Uterus (tissue), 2 donors: ENCODE measurements at regions not wholly inside any gene's neighbourhood (a gene's known extent, or its start where the extent isn't known, plus 50 kb on each side); places are given as distances from the start of the nearest gene placed in this dataset.

Experiments
- POLR2A ChIP-seq, 2 donors: fragments of 450-650 bp; IDR thresholded peaks; one replicate each; pipeline ENCODE4 v1.6.1; 2016; ENCODE audit warnings: antibody characterized with exemption in 2 of 2, mild to moderate bottlenecking in 1 of 2, moderate library complexity in 1 of 2
- TF ChIP-seq, protein P1 (sequence below), 4 experiments: fragments of 200-600 bp in 2 of 4; fragments of 450-650 bp in 2 of 4; sonication (generic) in 2 of 4; IDR thresholded peaks; one replicate each; pipeline ENCODE4 v1.5.1; 2016 to 2019; ENCODE audit warnings: antibody characterized with exemption in 4 of 4, mild to moderate bottlenecking in 2 of 4, moderate library complexity in 1 of 4

DNA sequence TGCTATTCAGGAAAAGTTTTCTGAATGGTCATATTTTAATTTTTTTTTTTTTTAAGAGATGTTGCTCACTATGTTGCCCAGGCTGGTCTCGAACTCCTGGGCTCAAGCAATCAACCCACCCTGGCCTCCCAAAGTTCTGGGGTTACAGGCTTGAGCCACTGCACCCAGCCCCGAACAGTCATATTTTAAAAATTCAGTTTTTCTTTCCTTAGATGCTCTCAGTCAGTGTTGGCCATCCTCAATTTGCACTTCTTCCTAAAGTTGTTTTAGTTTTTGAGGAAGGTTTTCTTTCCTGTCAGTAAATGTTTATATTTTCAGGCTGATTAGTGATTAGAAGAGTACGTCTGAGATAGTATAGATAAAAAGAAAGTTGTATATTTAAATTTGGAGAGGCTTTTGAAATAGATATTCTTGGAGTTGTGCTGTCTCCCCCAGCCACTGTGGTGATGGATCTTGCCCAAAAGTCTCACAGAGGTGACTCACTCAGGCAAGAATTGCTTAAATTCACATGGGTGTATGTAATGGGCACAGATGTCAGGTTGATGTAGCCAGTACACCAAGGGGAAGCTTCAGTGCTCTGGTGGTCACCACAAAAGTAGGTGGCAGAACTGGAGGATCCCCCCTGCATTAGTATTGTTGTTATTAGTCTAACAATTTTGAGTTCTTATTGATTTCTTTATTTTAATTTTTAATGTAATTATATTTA, 72.2 kb upstream of the ELOVL6 start:
- TF ChIP-seq, protein P1, sequence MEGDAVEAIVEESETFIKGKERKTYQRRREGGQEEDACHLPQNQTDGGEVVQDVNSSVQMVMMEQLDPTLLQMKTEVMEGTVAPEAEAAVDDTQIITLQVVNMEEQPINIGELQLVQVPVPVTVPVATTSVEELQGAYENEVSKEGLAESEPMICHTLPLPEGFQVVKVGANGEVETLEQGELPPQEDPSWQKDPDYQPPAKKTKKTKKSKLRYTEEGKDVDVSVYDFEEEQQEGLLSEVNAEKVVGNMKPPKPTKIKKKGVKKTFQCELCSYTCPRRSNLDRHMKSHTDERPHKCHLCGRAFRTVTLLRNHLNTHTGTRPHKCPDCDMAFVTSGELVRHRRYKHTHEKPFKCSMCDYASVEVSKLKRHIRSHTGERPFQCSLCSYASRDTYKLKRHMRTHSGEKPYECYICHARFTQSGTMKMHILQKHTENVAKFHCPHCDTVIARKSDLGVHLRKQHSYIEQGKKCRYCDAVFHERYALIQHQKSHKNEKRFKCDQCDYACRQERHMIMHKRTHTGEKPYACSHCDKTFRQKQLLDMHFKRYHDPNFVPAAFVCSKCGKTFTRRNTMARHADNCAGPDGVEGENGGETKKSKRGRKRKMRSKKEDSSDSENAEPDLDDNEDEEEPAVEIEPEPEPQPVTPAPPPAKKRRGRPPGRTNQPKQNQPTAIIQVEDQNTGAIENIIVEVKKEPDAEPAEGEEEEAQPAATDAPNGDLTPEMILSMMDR (IDR thresholded peaks at IDR 0.05), result no peak
- no peak for TF ChIP-seq POLR2A (IDR thresholded peaks at IDR 0.05)
